ENCODE measurements at regions not wholly inside any gene's neighbourhood (a gene's known extent, or its start where the extent isn't known, plus 50 kb on each side); places are given as distances from the start of the nearest gene placed in this dataset.
"Not testable (repeated sequence)": the region's sequence is repeated elsewhere in the genome, so short reads cannot be mapped to it uniquely, and the experiment has no call there.

DNA sequence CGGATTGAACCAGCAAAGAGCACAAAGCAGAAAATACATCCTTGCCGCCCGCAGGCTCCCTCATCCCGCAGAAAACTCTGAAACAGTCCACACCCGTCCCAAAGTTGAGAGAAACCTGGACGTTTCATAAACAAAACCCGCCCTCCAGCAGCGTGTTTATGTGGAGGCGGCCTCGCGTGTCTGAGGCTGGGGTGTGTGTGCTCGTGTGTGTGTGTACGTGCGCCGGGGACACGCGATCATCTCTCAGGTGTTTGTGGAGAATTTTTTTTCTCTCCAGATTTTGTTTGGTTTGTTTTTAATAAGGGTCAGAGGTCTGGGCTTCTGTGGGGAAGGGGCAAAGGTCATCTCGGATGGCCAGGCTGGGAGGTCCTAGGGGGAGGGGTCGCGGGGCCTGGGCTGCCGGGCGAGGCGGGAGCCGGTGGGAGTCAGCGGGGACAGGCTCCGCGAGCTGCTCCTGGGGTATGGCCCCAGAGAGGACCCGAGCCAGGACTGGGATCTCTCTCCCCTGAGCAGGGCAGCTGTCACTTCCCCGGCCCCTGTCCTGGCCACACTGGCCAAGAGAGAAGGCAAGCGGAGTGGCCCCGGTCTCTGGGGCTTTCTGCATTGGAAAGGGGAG is 206.4 kb downstream of the C9orf50 start:
- Histone ChIP-seq H3K9me3 (no peaks in the 10 kb centered on the region), H3K27ac (replicated peaks in 1 of 4) (peak overlapping the region; percentile 95 to 100 (median 98)), H3K4me1 (peaks cover 25 to 46% (median 32%) of the 10 kb centered on the region in 4 donors), H3K27me3 (no peaks in the 10 kb centered on the region), H3K4me3 (peak overlapping the region; percentile 64 to 74 (median 70)), H3K36me3 (no peaks in the 10 kb centered on the region)
- no peak for TF ChIP-seq EP300 (IDR thresholded peaks at IDR 0.05)
- peak in 1 of 2 donors; percentile 22 for TF ChIP-seq POLR2AphosphoS5 (IDR thresholded peaks at IDR 0.05)
- TF ChIP-seq POLR2A (IDR thresholded peaks at IDR 0.05; ENCODE audit: low read depth): no peak
- 30% methylated on average over 23 of the region's 31 CpGs for WGBS
- DNase-seq (ENCODE audit: extremely low spot score): no peak
- intact Hi-C loops (cut with DNase I): loop anchor here (5.0 kb wide), 2 partner anchors 77 to 83 kb away; no protein-coding TSS in a partner anchor

GRCh38 chr9:129413537-129414376 is 207.1 kb downstream of the C9orf50 start:
- no peaks in the 10 kb centered on the region for H3K36me3 ChIP-seq
- intact Hi-C loops (cut with DNase I): loop anchor here (5.0 kb wide), 2 partner anchors 76 to 84 kb away; no protein-coding TSS in a partner anchor
- no peaks in the 10 kb centered on the region for H3K9me3 ChIP-seq
- peak; percentile 99 for DNase-seq (ENCODE audit: extremely low spot score)
- H3K4me3 ChIP-seq: peak overlapping the region; percentile 64 to 74 (median 70)
- no peak for TF ChIP-seq EP300 (IDR thresholded peaks at IDR 0.05)
- TF ChIP-seq POLR2AphosphoS5 (IDR thresholded peaks at IDR 0.05): peak; percentile 94 to 97
- TF ChIP-seq POLR2A (IDR thresholded peaks at IDR 0.05; ENCODE audit: low read depth): peak; percentile 69
- TF ChIP-seq, protein P1, sequence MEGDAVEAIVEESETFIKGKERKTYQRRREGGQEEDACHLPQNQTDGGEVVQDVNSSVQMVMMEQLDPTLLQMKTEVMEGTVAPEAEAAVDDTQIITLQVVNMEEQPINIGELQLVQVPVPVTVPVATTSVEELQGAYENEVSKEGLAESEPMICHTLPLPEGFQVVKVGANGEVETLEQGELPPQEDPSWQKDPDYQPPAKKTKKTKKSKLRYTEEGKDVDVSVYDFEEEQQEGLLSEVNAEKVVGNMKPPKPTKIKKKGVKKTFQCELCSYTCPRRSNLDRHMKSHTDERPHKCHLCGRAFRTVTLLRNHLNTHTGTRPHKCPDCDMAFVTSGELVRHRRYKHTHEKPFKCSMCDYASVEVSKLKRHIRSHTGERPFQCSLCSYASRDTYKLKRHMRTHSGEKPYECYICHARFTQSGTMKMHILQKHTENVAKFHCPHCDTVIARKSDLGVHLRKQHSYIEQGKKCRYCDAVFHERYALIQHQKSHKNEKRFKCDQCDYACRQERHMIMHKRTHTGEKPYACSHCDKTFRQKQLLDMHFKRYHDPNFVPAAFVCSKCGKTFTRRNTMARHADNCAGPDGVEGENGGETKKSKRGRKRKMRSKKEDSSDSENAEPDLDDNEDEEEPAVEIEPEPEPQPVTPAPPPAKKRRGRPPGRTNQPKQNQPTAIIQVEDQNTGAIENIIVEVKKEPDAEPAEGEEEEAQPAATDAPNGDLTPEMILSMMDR (IDR thresholded peaks at IDR 0.05): peak in 1 of 3 experiments; percentile 16
- H3K27ac ChIP-seq (replicated peaks in 1 of 4): peak overlapping the region; percentile 95 to 100 (median 98)
- under 1% methylated on average over 43 of the region's 84 CpGs for WGBS
- peaks cover 31 to 53% (median 36%) of the 10 kb centered on the region in 4 donors for H3K4me1 ChIP-seq
- H3K27me3 ChIP-seq: no peaks in the 10 kb centered on the region

- Histone ChIP-seq H3K9me3 (no peaks in the 10 kb centered on the region), H3K4me1 (peaks cover 37 to 58% (median 40%) of the 10 kb centered on the region in 4 donors), H3K4me3 (peak overlapping the region; percentile 64 to 74 (median 70)), H3K36me3 (no peaks in the 10 kb centered on the region), H3K27ac (replicated peaks in 1 of 4) (peak overlapping the region; percentile 95 to 100 (median 98)), H3K27me3 (no peaks in the 10 kb centered on the region)
- WGBS: 4% methylated on average over 30 of the region's 49 CpGs
- TF ChIP-seq EP300 (IDR thresholded peaks at IDR 0.05) (no peak), POLR2A (IDR thresholded peaks at IDR 0.05; ENCODE audit: low read depth) (peak; percentile 10), POLR2AphosphoS5 (IDR thresholded peaks at IDR 0.05) (peak in 1 of 2 donors; percentile 70)
- TF ChIP-seq, protein P1 (IDR thresholded peaks at IDR 0.05): no peak
- DNase-seq (ENCODE audit: extremely low spot score): no peak
- intact Hi-C loops (cut with DNase I): loop anchor here (5.0 kb wide), 2 partner anchors 76 to 84 kb away; no protein-coding TSS in a partner anchor
Observed at GRCh38 chr9:129412814-129413536, 207.9 kb downstream of the C9orf50 start.

DNA sequence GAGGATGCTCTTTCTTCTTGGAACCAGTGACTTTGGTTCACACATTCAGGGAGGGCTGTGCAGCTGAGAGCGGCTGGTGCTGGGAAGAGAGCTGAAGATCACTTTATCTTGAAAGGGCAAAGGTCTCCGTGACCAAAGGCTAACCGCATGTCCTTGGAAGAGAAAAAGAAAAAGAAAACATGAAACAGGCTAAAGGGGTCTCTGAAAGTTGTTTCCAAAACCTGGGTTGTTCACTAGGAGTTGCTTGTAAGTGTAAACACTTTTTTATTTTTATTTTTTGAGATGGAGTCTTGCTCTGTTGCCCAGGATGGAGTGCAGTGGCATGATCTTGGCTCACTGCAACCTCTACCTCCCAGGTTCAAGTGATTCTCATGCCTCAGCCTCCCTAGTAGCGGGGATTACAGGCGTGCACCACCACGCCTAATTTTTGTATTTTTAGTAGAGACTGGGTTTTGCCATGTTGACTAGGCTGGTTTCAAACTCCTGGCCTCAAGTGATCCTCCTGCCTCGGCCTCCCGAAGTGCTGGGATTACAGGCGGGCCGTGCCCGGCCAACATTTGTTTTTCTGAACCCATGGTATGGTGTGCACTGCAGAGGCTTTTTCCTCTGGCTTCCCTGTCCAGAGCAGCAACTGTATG is 208.6 kb downstream of the C9orf50 start:
- not testable (repeated sequence) for DNase-seq (ENCODE audit: extremely low spot score); H3K27me3 ChIP-seq; H3K9me3 ChIP-seq; H3K36me3 ChIP-seq
- Histone ChIP-seq H3K4me3 (peak overlapping the region; percentile 64 to 74 (median 70)), H3K4me1 (peaks cover 37 to 57% (median 40%) of the 10 kb centered on the region in 4 donors), H3K27ac (replicated peaks in 1 of 4) (peak overlapping the region; percentile 95 to 100 (median 98))
- intact Hi-C loops (cut with DNase I): loop anchor here (5.0 kb wide), 2 partner anchors 75 to 85 kb away; no protein-coding TSS in a partner anchor
- WGBS: 97% methylated on average over 9 of the region's 11 CpGs

- intact Hi-C loops (cut with DNase I): loop anchor here (5.0 kb wide), 2 partner anchors 74 to 86 kb away; no protein-coding TSS in a partner anchor
- no peaks in the 10 kb centered on the region for H3K36me3 ChIP-seq
- 97% methylated on average over 16 of the region's 19 CpGs for WGBS
- no peaks in the 10 kb centered on the region for H3K9me3 ChIP-seq
- H3K27ac ChIP-seq (replicated peaks in 1 of 4): peak overlapping the region; percentile 15 to 100 (median 97)
- H3K4me1 ChIP-seq: peaks cover 37 to 52% (median 40%) of the 10 kb centered on the region in 4 donors
- TF ChIP-seq, protein P1 (IDR thresholded peaks at IDR 0.05): no peak
- TF ChIP-seq POLR2AphosphoS5 (IDR thresholded peaks at IDR 0.05) (no peak), EP300 (IDR thresholded peaks at IDR 0.05) (no peak), POLR2A (IDR thresholded peaks at IDR 0.05; ENCODE audit: low read depth) (no peak)
- H3K4me3 ChIP-seq: no peak overlapping the region
- no peaks in the 10 kb centered on the region for H3K27me3 ChIP-seq
- DNase-seq (ENCODE audit: extremely low spot score): no peak
Observed at GRCh38 chr9:129411501-129412175, 209.3 kb downstream of the C9orf50 start.

Data from esophagus muscularis mucosa (tissue), 4 donors.